HG03064 (cell line): ENCODE measurements at regions not wholly inside any gene's neighbourhood (a gene's known extent, or its start where the extent isn't known, plus 50 kb on each side); places are given as distances from the start of the nearest gene placed in this dataset.

ENCODE experiments used
- ATAC-seq: cut with Tn5 transposase; IDR thresholded peaks from one replicate; pipeline ENCODE4 v1.9.1; 2021; ENCODE audit warnings: low read depth; ENCODE audit not compliant: unreplicated experiment

- no peak for ATAC-seq
These were observed 191.4 kb downstream of the TM2D1 start for GRCh38 chr1:61533546-61533945.

GRCh38 chr1:61531716-61532115 is 193.2 kb downstream of the TM2D1 start:
- no peak for ATAC-seq

GRCh38 chr1:61523893-61524605 is 200.9 kb downstream of the TM2D1 start:
- no peak for ATAC-seq

- no peak for ATAC-seq
These were observed 201.7 kb downstream of the TM2D1 start for GRCh38 chr1:61523229-61523628.

- no peak for ATAC-seq
These were observed 204.5 kb downstream of the TM2D1 start for GRCh38 chr1:61520401-61520800.

GRCh38 chr1:61519631-61520030 is 205.3 kb downstream of the TM2D1 start:
- no peak for ATAC-seq

GRCh38 chr1:61518670-61519400 is 206.1 kb downstream of the TM2D1 start:
- ATAC-seq = no peak

GRCh38 chr1:61517345-61517744 is 207.6 kb downstream of the TM2D1 start:
- ATAC-seq = no peak

- no peak for ATAC-seq
These were observed 209.8 kb downstream of the TM2D1 start for GRCh38 chr1:61515096-61515495.
